Right lobe of liver (tissue), 4 donors: ENCODE measurements at regions not wholly inside any gene's neighbourhood (a gene's known extent, or its start where the extent isn't known, plus 50 kb on each side); places are given as distances from the start of the nearest gene placed in this dataset.

Experiments
- POLR2A ChIP-seq: fragments of 450-650 bp; IDR thresholded peaks from one replicate; pipeline ENCODE4 v1.6.1; 2017; ENCODE audit warnings: antibody characterized with exemption, mild to moderate bottlenecking
- TF ChIP-seq, protein P1 (sequence below), 4 donors: fragments of 200-600 bp in 3 of 4; fragments of 450-650 bp in 1 of 4; IDR thresholded peaks; one replicate each; pipeline versions ENCODE4 v1.5.1 to v1.8.0; 2016 to 2022; ENCODE audit warnings: antibody characterized with exemption in 4 of 4, mild to moderate bottlenecking in 2 of 4
- donor health status: DM: no; HTN: no; CAD: no.
- donor health status: DM: no; HTN: no; CAD: no.
- donor health status: DM: no; HTN: yes; CAD: no.

- TF ChIP-seq, protein P1, sequence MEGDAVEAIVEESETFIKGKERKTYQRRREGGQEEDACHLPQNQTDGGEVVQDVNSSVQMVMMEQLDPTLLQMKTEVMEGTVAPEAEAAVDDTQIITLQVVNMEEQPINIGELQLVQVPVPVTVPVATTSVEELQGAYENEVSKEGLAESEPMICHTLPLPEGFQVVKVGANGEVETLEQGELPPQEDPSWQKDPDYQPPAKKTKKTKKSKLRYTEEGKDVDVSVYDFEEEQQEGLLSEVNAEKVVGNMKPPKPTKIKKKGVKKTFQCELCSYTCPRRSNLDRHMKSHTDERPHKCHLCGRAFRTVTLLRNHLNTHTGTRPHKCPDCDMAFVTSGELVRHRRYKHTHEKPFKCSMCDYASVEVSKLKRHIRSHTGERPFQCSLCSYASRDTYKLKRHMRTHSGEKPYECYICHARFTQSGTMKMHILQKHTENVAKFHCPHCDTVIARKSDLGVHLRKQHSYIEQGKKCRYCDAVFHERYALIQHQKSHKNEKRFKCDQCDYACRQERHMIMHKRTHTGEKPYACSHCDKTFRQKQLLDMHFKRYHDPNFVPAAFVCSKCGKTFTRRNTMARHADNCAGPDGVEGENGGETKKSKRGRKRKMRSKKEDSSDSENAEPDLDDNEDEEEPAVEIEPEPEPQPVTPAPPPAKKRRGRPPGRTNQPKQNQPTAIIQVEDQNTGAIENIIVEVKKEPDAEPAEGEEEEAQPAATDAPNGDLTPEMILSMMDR (IDR thresholded peaks at IDR 0.05): no peak
- no peak for TF ChIP-seq POLR2A
Measured at GRCh38 chr11:105389952-105390351, 219.9 kb upstream of the GRIA4 start.
